ENCODE measurements at regions not wholly inside any gene's neighbourhood (a gene's known extent, or its start where the extent isn't known, plus 50 kb on each side); places are given as distances from the start of the nearest gene placed in this dataset.

GRCh38 chr1:69483246-69483645 lies 84.5 kb upstream of the LRRC7 start:
- DNase-seq (ENCODE audit: low read depth, low spot score) = no peak
- no peak overlapping the region for H3K4me3 ChIP-seq (ENCODE audit: low read depth, low read length)
- ChIA-PET CTCF (no interaction called here), POLR2A (no interaction called here)
- no peak for TF ChIP-seq CTCF (IDR thresholded peaks at IDR 0.05; ENCODE audit: insufficient read depth, low read length, missing control alignments)

- no peak overlapping the region for H3K4me3 ChIP-seq (ENCODE audit: low read depth, low read length)
- ChIA-PET CTCF (no interaction called here), POLR2A (no interaction called here)
- TF ChIP-seq CTCF (IDR thresholded peaks at IDR 0.05; ENCODE audit: insufficient read depth, low read length, missing control alignments) = no peak
- no peak for DNase-seq (ENCODE audit: low read depth, low spot score)
These were observed 82.1 kb upstream of the LRRC7 start for GRCh38 chr1:69485616-69486015.

GRCh38 chr1:69491416-69491815 lies 76.3 kb upstream of the LRRC7 start:
- CTCF ChIA-PET = no interaction called here
- no peak overlapping the region for H3K4me3 ChIP-seq (ENCODE audit: low read depth, low read length)
- TF ChIP-seq CTCF (IDR thresholded peaks at IDR 0.05; ENCODE audit: insufficient read depth, low read length, missing control alignments) = no peak
- POLR2A ChIA-PET = no interaction called here
- no peak for DNase-seq (ENCODE audit: low read depth, low spot score)

- no peak overlapping the region for H3K4me3 ChIP-seq (ENCODE audit: low read depth, low read length)
- DNase-seq (ENCODE audit: low read depth, low spot score) = no peak
- TF ChIP-seq CTCF (IDR thresholded peaks at IDR 0.05; ENCODE audit: insufficient read depth, low read length, missing control alignments) = no peak
- CTCF ChIA-PET = no interaction called here
- POLR2A ChIA-PET = no interaction called here
These were observed 75.4 kb upstream of the LRRC7 start for GRCh38 chr1:69492286-69492685.

- no peak for DNase-seq (ENCODE audit: low read depth, low spot score)
- ChIA-PET POLR2A (no interaction called here), CTCF (no interaction called here)
- H3K4me3 ChIP-seq (ENCODE audit: low read depth, low read length) = no peak overlapping the region
- TF ChIP-seq CTCF (IDR thresholded peaks at IDR 0.05; ENCODE audit: insufficient read depth, low read length, missing control alignments) = no peak
These were observed 73.5 kb upstream of the LRRC7 start for GRCh38 chr1:69494221-69494620.

- DNase-seq (ENCODE audit: low read depth, low spot score) = no peak
- ChIA-PET CTCF (no interaction called here), POLR2A (no interaction called here)
- H3K4me3 ChIP-seq (ENCODE audit: low read depth, low read length) = no peak overlapping the region
- TF ChIP-seq CTCF (IDR thresholded peaks at IDR 0.05; ENCODE audit: insufficient read depth, low read length, missing control alignments) = no peak
These were observed 70.1 kb upstream of the LRRC7 start for GRCh38 chr1:69497441-69498221.
